ENCODE measurements at regions not wholly inside any gene's neighbourhood (a gene's known extent, or its start where the extent isn't known, plus 50 kb on each side); places are given as distances from the start of the nearest gene placed in this dataset.

GRCh38 chrX:20789103-20789502, 522.4 kb upstream of the RPS6KA3 start:
- no peaks in the 10 kb centered on the region for H3K79me2 ChIP-seq (ENCODE audit: insufficient read depth)
- no peaks in the 10 kb centered on the region for H3K4me1 ChIP-seq (ENCODE audit: control insufficient read depth in 1 of 2, insufficient read depth in 2 of 2, low read depth in 1 of 2, low read length in 1 of 2)
- TF ChIP-seq USF1 (IDR thresholded peaks at IDR 0.05; ENCODE audit: borderline replicate concordance, low read depth) (no peak), GATA2 (CRISPR knock-in tag; IDR thresholded peaks at IDR 0.05) (no peak), NRF1 (IDR thresholded peaks at IDR 0.05; ENCODE audit: low read depth, low read length) (no peak), RFX5 (IDR thresholded peaks at IDR 0.05; ENCODE audit: low read length) (no peak), POLR2AphosphoS5 (IDR thresholded peaks at IDR 0.05; ENCODE audit: low read depth, low read length) (no peak), MAX (IDR thresholded peaks at IDR 0.05; ENCODE audit: low read depth) (no peak), CHD2 (IDR thresholded peaks at IDR 0.05; ENCODE audit: low read length, partially characterized antibody) (no peak)
- H3K9me2 ChIP-seq = 0 out of 2 replicates have a peak, but pooled peaks cover 3% of the 10 kb centered on the region
- POLR2A ChIA-PET = no interaction called here
- H2AFZ ChIP-seq (ENCODE audit: low read depth) = no peak overlapping the region
- no peaks in the 10 kb centered on the region for H4K20me1 ChIP-seq (ENCODE audit: insufficient read depth)
- H3K27ac ChIP-seq (ENCODE audit: low read depth in 2 of 2, low read length in 1 of 2) = no peak overlapping the region
- CTCF ChIA-PET = interaction anchor here (0.6 kb wide), 1 partner anchor 691 kb away, joined by 3 read pairs; no protein-coding TSS in a partner anchor
- H3K9me3 ChIP-seq = no peaks in the 10 kb centered on the region
- DNase-seq = no peak
- H3K9ac ChIP-seq = no peak overlapping the region
- H3K4me3 ChIP-seq (ENCODE audit: low read depth in 2 of 2, low read length in 1 of 2) = no peak overlapping the region
- no peak overlapping the region for H3K4me2 ChIP-seq
- no peaks in the 10 kb centered on the region for H3K36me3 ChIP-seq (replicated peaks in 1 of 2; ENCODE audit: control insufficient read depth in 1 of 2, insufficient read depth in 2 of 2, low read length in 1 of 2)
- 13% methylated on average over 3 of the region's 3 CpGs for WGBS (ENCODE audit: low lambda C conversion rate)
- no peaks in the 10 kb centered on the region for H3F3A ChIP-seq (replicated peaks; ENCODE audit: insufficient read depth)
- H3K27me3 ChIP-seq (ENCODE audit: insufficient read depth) = no peaks in the 10 kb centered on the region

GRCh38 chrX:20767346-20767745, 500.6 kb upstream of the RPS6KA3 start:
- no peak for DNase-seq
- H3K79me2 ChIP-seq (ENCODE audit: insufficient read depth) = no peaks in the 10 kb centered on the region
- H3K27ac ChIP-seq (ENCODE audit: low read depth in 2 of 2, low read length in 1 of 2) = no peak overlapping the region
- H3K9me2 ChIP-seq = no peaks in the 10 kb centered on the region
- no peaks in the 10 kb centered on the region for H3K9me3 ChIP-seq
- no peak for TF ChIP-seq ZBTB33 (IDR thresholded peaks at IDR 0.05; ENCODE audit: borderline replicate concordance, low read depth)
- TF ChIP-seq YY1 (IDR thresholded peaks at IDR 0.05; ENCODE audit: low read depth) = no peak
- TF ChIP-seq FOXJ3 (CRISPR knock-in tag; IDR thresholded peaks at IDR 0.05) = no peak
- no peak for TF ChIP-seq NFIC (IDR thresholded peaks at IDR 0.05; ENCODE audit: borderline replicate concordance)
- no peak for TF ChIP-seq SMC3 (IDR thresholded peaks at IDR 0.05; ENCODE audit: low read depth, low read length)
- no peak for TF ChIP-seq MEF2A (IDR thresholded peaks at IDR 0.05; ENCODE audit: borderline replicate concordance, low read depth)
- TF ChIP-seq TEAD4 (IDR thresholded peaks at IDR 0.05; ENCODE audit: borderline replicate concordance, insufficient read depth) = no peak
- TF ChIP-seq IRF3 (IDR thresholded peaks at IDR 0.05; ENCODE audit: low read depth, low read length) = no peak
- TF ChIP-seq TCF12 (IDR thresholded peaks at IDR 0.05) = no peak
- TF ChIP-seq RAD21 (IDR thresholded peaks at IDR 0.05; ENCODE audit: low read length) = no peak
- no peak for TF ChIP-seq ELF1 (IDR thresholded peaks at IDR 0.05)
- no peak for TF ChIP-seq CHD2 (IDR thresholded peaks at IDR 0.05; ENCODE audit: low read length, partially characterized antibody)
- no peak for TF ChIP-seq FOSL2 (IDR thresholded peaks at IDR 0.05; ENCODE audit: borderline replicate concordance, low read depth)
- no peak for TF ChIP-seq USF1 (IDR thresholded peaks at IDR 0.05; ENCODE audit: borderline replicate concordance, low read depth)
- TF ChIP-seq EZH2phosphoT487 (IDR thresholded peaks at IDR 0.05; ENCODE audit: borderline replicate concordance, low read depth) = no peak
- H3F3A ChIP-seq (replicated peaks; ENCODE audit: insufficient read depth) = no peaks in the 10 kb centered on the region
- no peak overlapping the region for H3K9ac ChIP-seq
- H3K4me3 ChIP-seq (ENCODE audit: low read depth in 2 of 2, low read length in 1 of 2) = no peak overlapping the region
- POLR2A ChIA-PET = no interaction called here
- H3K4me2 ChIP-seq = no peak overlapping the region
- 6% methylated on average over 2 of the region's 2 CpGs for WGBS (ENCODE audit: low lambda C conversion rate)
- H4K20me1 ChIP-seq (ENCODE audit: insufficient read depth) = no peaks in the 10 kb centered on the region
- H2AFZ ChIP-seq (ENCODE audit: low read depth) = no peak overlapping the region
- no peaks in the 10 kb centered on the region for H3K4me1 ChIP-seq (ENCODE audit: control insufficient read depth in 1 of 2, insufficient read depth in 2 of 2, low read depth in 1 of 2, low read length in 1 of 2)
- H3K36me3 ChIP-seq (replicated peaks in 1 of 2; ENCODE audit: control insufficient read depth in 1 of 2, insufficient read depth in 2 of 2, low read length in 1 of 2) = no peaks in the 10 kb centered on the region
- CTCF ChIA-PET = no interaction called here
- H3K27me3 ChIP-seq (ENCODE audit: insufficient read depth) = no peaks in the 10 kb centered on the region
